ENCODE measurements at regions not wholly inside any gene's neighbourhood (a gene's known extent, or its start where the extent isn't known, plus 50 kb on each side); places are given as distances from the start of the nearest gene placed in this dataset.
A peak's percentile ranks its signal among the peaks of the same experiment; 100 is the strongest.

GRCh38 chr16:77553130-77553529 is 118.3 kb upstream of the ADAMTS18 start:
- DNase-seq (ENCODE audit: low read depth), result no peak

GRCh38 chr16:77555126-77555525 is 120.3 kb upstream of the ADAMTS18 start:
- DNase-seq (ENCODE audit: low read depth), result no peak

- no peak for DNase-seq (ENCODE audit: low read depth)
Observed at GRCh38 chr16:77555791-77556190, 121.0 kb upstream of the ADAMTS18 start.

GRCh38 chr16:77556201-77556873 is 121.5 kb upstream of the ADAMTS18 start:
- no peak for DNase-seq (ENCODE audit: low read depth)

GRCh38 chr16:77557385-77557784 is 122.6 kb upstream of the ADAMTS18 start:
- no peak for DNase-seq (ENCODE audit: low read depth)

- no peak for DNase-seq (ENCODE audit: low read depth)
Observed at GRCh38 chr16:77558786-77559185, 124.0 kb upstream of the ADAMTS18 start.

- DNase-seq (ENCODE audit: low read depth), result no peak
Observed at GRCh38 chr16:77562497-77562896, 127.7 kb upstream of the ADAMTS18 start.

- no peak for DNase-seq (ENCODE audit: low read depth)
Observed at GRCh38 chr16:77564791-77565390, 130.1 kb upstream of the ADAMTS18 start.

GRCh38 chr16:77569406-77569805 is 134.6 kb upstream of the ADAMTS18 start:
- no peak for DNase-seq (ENCODE audit: low read depth)

- no peak for DNase-seq (ENCODE audit: low read depth)
Observed at GRCh38 chr16:77570574-77570973, 135.7 kb upstream of the ADAMTS18 start.

GRCh38 chr16:77571115-77571862 is 136.5 kb upstream of the ADAMTS18 start:
- no peak for DNase-seq (ENCODE audit: low read depth)

GRCh38 chr16:77574867-77575624 is 140.2 kb upstream of the ADAMTS18 start:
- no peak for DNase-seq (ENCODE audit: low read depth)

- DNase-seq (ENCODE audit: low read depth), result no peak
Observed at GRCh38 chr16:77579351-77579891, 142.9 kb upstream of the NUDT7 start.

- no peak for DNase-seq (ENCODE audit: low read depth)
Observed at GRCh38 chr16:77581706-77582105, 140.6 kb upstream of the NUDT7 start.

- DNase-seq (ENCODE audit: low read depth), result peak; percentile 1
Observed at GRCh38 chr16:77584205-77584859, 138.0 kb upstream of the NUDT7 start.

GRCh38 chr16:77585379-77586251 is 136.7 kb upstream of the NUDT7 start:
- DNase-seq (ENCODE audit: low read depth), result no peak

GRCh38 chr16:77588389-77588788 is 133.9 kb upstream of the NUDT7 start:
- no peak for DNase-seq (ENCODE audit: low read depth)

GRCh38 chr16:77589071-77589765 is 133.1 kb upstream of the NUDT7 start:
- DNase-seq (ENCODE audit: low read depth), result no peak

- DNase-seq (ENCODE audit: low read depth), result no peak
Observed at GRCh38 chr16:77590707-77591106, 131.6 kb upstream of the NUDT7 start.

- DNase-seq (ENCODE audit: low read depth), result no peak
Observed at GRCh38 chr16:77591347-77591746, 131.0 kb upstream of the NUDT7 start.
